LNCAP (cell line): ENCODE measurements at regions not wholly inside any gene's neighbourhood (a gene's known extent, or its start where the extent isn't known, plus 50 kb on each side); places are given as distances from the start of the nearest gene placed in this dataset.

Source experiments
- TF ChIP-seq, protein P1 (sequence below): fragments of 450-650 bp; IDR thresholded peaks from 2 replicates; pipeline ENCODE4 v1.5.1; 2017; ENCODE audit warnings: mild to moderate bottlenecking

DNA sequence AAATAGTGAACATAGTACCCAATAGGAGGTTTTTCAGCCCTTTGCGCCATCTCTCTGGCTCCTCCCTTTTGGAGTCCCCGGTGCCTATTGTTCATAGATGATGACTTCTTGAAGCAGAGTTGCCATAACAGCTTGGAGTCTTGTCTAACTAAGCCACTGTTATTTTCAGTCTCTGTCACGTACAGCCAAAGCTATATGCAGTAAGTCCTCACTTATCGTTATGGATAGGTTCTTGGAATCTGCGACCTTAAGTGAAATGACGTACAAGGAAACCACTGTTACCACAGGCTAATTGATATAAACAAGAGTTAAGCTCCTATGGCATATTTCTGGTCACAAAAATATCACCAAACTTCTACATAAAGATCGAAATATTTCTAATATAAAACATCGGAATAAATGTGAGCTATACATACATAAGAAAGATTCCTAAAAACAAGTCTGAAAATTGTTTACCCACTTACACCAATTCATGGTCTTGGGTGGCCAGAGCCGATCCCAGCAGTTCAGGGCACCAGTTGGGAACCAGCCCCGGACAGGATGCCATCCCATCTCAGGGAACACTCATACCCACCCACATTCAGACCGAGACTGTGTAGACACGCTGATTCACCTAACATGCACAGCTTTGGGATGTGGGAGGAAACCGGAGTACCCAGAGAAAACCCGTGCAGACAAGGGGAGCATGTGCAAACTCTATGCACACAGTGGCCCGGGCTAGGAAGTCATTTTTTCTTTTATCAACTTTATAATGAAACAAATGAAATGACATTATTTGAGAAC lies 76.0 kb upstream of the PRPS1L1 start:
- TF ChIP-seq, protein P1, sequence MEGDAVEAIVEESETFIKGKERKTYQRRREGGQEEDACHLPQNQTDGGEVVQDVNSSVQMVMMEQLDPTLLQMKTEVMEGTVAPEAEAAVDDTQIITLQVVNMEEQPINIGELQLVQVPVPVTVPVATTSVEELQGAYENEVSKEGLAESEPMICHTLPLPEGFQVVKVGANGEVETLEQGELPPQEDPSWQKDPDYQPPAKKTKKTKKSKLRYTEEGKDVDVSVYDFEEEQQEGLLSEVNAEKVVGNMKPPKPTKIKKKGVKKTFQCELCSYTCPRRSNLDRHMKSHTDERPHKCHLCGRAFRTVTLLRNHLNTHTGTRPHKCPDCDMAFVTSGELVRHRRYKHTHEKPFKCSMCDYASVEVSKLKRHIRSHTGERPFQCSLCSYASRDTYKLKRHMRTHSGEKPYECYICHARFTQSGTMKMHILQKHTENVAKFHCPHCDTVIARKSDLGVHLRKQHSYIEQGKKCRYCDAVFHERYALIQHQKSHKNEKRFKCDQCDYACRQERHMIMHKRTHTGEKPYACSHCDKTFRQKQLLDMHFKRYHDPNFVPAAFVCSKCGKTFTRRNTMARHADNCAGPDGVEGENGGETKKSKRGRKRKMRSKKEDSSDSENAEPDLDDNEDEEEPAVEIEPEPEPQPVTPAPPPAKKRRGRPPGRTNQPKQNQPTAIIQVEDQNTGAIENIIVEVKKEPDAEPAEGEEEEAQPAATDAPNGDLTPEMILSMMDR: no peak

DNA sequence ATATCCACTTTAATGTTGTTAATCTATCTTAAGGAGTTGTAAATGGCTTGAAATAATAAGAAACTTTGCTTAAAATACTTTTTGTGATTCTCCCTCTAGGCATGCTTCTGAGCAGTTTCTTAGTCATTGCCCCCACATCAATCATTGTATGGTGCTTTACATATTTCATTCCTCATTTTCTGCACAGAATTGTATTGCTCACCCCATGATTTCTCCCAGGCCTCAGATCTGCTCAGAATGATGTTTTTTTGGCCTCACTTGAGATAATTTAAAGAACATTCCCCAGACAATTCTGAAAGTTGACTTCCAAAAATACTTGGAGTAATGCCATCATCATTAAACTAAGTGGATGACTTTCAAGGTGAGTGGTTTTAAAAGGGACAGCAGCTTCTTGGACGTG lies 82.1 kb upstream of the PRPS1L1 start:
- TF ChIP-seq, protein P1: no peak

DNA sequence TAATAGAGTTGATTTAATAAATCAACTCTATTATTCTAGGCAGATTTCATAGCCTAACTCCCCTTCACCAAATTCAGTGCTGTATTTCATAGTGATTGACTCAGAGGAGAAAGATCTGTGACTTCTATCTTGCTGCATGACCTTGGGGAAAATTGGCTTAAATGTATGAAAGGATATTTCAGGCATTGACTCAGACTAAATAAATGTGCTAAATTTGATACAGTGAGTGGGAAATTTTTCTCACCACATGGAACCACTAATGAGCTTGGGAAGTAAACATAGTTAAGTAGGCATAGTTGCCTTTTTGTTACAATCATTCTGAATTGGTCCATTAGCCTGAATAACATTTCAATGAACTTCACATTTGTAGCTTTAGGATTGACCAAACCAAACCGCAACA lies 89.0 kb upstream of the PRPS1L1 start:
- TF ChIP-seq, protein P1: no peak

DNA sequence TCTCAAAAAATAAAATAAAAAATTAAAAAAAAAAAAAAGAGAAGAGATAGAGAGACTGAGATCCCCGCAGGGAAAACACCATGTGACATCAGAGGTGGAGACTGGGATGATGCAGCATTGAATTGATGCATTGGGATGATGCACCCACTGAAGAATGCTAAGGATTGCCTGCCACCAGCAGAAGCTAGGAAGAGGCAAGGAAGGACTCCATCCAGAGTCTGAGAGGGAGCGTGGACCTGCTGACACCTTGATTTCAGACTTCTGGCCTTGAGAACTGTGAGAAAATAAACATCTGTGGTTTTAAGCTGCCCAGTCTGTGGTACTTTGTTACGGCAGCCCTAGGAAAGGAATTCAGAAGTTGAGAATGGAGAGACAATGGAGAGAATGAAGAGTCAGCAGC lies 89.8 kb upstream of the PRPS1L1 start:
- TF ChIP-seq, protein P1: no peak

DNA sequence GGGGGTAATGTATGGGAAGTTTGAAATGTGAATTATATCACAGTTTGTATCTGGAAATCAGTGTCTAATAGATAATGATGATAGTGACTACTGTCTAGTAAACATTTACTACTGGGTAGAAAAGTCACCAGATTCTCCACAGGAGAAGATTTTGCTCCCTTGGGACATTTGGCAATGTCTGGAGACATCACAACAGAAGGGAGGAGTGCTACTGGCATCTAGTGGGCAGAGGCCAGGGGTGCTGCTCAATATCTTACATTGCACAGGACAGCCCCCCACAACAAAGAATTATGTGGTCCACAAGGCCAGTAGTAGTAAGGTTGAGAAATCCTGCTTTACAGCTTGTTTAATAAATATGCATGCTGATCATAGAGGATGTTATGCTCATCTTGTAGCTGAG lies 92.3 kb upstream of the PRPS1L1 start:
- TF ChIP-seq, protein P1: no peak

DNA sequence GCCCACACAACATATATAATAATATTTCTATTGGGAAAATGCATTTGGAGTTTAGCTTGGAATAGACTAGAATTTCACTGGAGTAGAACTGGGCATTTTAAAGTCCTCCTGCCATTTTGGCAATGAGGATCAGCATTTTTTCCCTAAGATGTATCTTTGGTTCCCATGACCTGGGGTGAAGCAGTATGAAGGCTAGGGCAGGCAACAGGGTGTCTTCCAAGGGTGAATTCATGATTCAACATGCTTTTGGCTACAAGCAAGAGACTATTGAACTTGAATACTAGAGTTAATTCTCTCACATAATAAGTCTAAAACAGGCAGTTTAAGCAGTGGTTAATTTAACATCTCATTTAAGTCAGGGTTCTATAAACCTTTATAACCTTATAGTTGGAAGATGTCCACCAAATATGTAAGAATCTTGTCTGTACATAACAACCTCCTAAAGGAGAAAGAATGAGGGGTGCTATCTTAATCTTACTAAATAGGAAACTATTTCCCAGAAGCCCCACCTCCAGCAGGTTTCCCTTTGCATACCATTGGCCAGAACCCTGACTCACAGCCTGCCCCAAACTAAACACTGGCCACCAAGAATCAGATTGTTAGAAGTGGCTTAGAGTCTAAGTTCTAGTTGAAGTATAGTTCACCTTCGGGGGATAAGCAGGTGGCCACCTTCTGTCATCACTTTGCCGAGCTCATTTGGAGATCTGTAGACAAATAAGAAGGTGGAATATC lies 96.0 kb upstream of the PRPS1L1 start:
- TF ChIP-seq, protein P1: no peak

DNA sequence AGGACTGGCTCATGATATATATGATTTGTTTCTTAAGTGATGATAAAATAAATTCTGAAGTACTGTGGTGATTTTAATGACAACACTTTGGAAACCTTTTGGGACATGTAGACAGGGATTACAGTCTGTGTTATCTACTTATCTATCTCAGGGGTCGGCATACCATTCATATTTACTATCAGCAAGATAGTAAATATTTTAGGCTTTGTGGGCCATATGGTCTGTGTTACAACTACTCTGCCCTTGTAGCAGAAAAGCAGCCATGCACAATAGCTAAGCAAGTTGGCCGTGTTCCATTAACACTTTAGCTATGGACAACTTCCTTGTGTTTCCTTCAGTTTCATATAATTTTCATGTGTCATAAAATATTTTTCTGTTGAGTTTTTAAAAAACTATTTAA lies 97.8 kb upstream of the PRPS1L1 start:
- TF ChIP-seq, protein P1: no peak
